HepG2 (cell line): ENCODE measurements at regions not wholly inside any gene's neighbourhood (a gene's known extent, or its start where the extent isn't known, plus 50 kb on each side); places are given as distances from the start of the nearest gene placed in this dataset.

Experiments
- ATAC-seq: fragments of 200-7000 bp; cut with Tn5 transposase; 3 replicates; pipeline ENCODE4 v1.9.1; 2020; ENCODE audit warnings: mild to moderate bottlenecking, moderate library complexity
- BruUV-seq: library from RNA; stranded (reverse); fragments of 400-500 nt; replicated peaks from 2 replicates; lab custom pipeline; 2021; lab: Mats Ljungman, UMichigan
- CTCF ChIA-PET: fragments of 300-600 bp; formaldehyde crosslinking; extraction: SDS; loops from one replicate; lab custom pipeline; 2021; ENCODE audit warnings: low total read pairs, inconsistent platforms, low intra/inter-chr PET ratio; lab: Yijun Ruan, JAX
- POLR2A ChIA-PET: fragments of 350-600 bp; sonication (Branson Sonifier 250); formaldehyde crosslinking; loops from one replicate; lab custom pipeline; 2020; ENCODE audit warnings: antibody characterized with exemption, inconsistent platforms; lab: Yijun Ruan, JAX
- DNase-seq: peaks from one replicate; pipeline ENCODE4 v3.0.0-alpha.2; 2015; ENCODE audit warnings: low spot score
- FAIRE-seq: peaks from 3 replicates; lab custom pipeline; 2011; peaks lifted over from hg19 to GRCh38; lab: Jason Lieb, UNC
- H2AFZ ChIP-seq: one replicate; pipeline ENCODE4 v1.6.1; 2011; ENCODE audit warnings: low read length, inconsistent platforms
- H3K27ac ChIP-seq: fragments of 300-600 bp; 3 replicates; pipeline ENCODE4 v1.8.0; 2011; ENCODE audit warnings: mixed run types, mild to moderate bottlenecking, mixed read lengths, low read length, inconsistent platforms; ENCODE audit not compliant: insufficient read depth; ENCODE audit errors: extremely low read length
- H3K27me3 ChIP-seq, 2 experiments: fragments of 200-600 bp in 1 of 2; 2 replicates in 1 of 2; 3 replicates in 1 of 2; pipeline versions ENCODE4 v1.6.0 to v1.8.0; 2011; ENCODE audit warnings: low read length in 2 of 2, mild to moderate bottlenecking in 2 of 2, moderate library complexity in 2 of 2, inconsistent platforms in 1 of 2; ENCODE audit not compliant: insufficient read depth in 2 of 2, control insufficient read depth in 1 of 2
- H3K36me3 ChIP-seq, 2 experiments: fragments of 200-600 bp in 1 of 2; replicated peaks in 1 of 2; 2 replicates in 1 of 2; 3 replicates in 1 of 2; pipeline versions ENCODE4 v1.5.1 to v1.8.0; 2011; ENCODE audit warnings: low read length in 2 of 2, inconsistent platforms in 1 of 2; ENCODE audit not compliant: insufficient read depth in 2 of 2, control insufficient read depth in 1 of 2
- H3K4me1 ChIP-seq: 2 replicates; pipeline ENCODE4 v1.5.1; 2012; ENCODE audit warnings: low read length, inconsistent platforms; ENCODE audit not compliant: insufficient read depth
- H3K4me2 ChIP-seq: 2 replicates; pipeline ENCODE4 v1.6.0; 2011; ENCODE audit warnings: low read depth, low read length, inconsistent platforms
- H3K4me3 ChIP-seq, 3 experiments: fragments of 200-600 bp in 1 of 3; sonication (generic), shearing (Covaris generic) in 1 of 3; replicated peaks in 1 of 3; 2 replicates each; pipeline ENCODE4 v1.5.1; 2011 to 2016; ENCODE audit warnings: low read length in 3 of 3, inconsistent platforms in 2 of 3, low read depth in 2 of 3, mild to moderate bottlenecking in 2 of 3, control low read depth in 1 of 3, mixed read lengths in 1 of 3; ENCODE audit not compliant: insufficient read depth in 1 of 3
- H3K79me2 ChIP-seq: one replicate; pipeline ENCODE4 v1.6.1; 2011; ENCODE audit warnings: low read length, inconsistent platforms; ENCODE audit not compliant: insufficient read depth
- H3K9ac ChIP-seq: 2 replicates; pipeline ENCODE4 v1.6.0; 2011; ENCODE audit warnings: mild to moderate bottlenecking, low read depth, low read length, inconsistent platforms; ENCODE audit not compliant: insufficient read depth
- H3K9me3 ChIP-seq: 2 replicates; pipeline ENCODE4 v1.5.1; 2012; ENCODE audit warnings: mild to moderate bottlenecking, low read length
- H4K20me1 ChIP-seq: 2 replicates; pipeline ENCODE4 v1.6.0; 2011; ENCODE audit warnings: inconsistent platforms, mild to moderate bottlenecking, low read length, moderate library complexity; ENCODE audit not compliant: insufficient read depth
- DMAP1 ChIP-seq: IDR thresholded peaks from 2 replicates; pipeline ENCODE4 v1.6.1; 2016
- MAFF ChIP-seq: IDR thresholded peaks from 2 replicates; pipeline ENCODE4 v1.6.1; 2011; ENCODE audit warnings: low read depth, low read length, improper control_type of control experiment
- MAFK ChIP-seq, 2 experiments: IDR thresholded peaks in 1 of 2; conservative IDR thresholded peaks in 1 of 2; 2 replicates each; pipeline ENCODE4 v1.6.1; 2011; ENCODE audit warnings: improper control_type of control experiment in 2 of 2, low read length in 2 of 2
- MXD4 ChIP-seq: IDR thresholded peaks from 2 replicates; pipeline ENCODE4 v1.6.1; 2016; ENCODE audit warnings: mild to moderate bottlenecking, missing biosample characterization, missing genetic modification reagents
- ZNF12 ChIP-seq: sonication (generic); formaldehyde crosslinking; IDR thresholded peaks from 2 replicates; pipeline ENCODE4 v1.5.0; 2020; ENCODE audit warnings: missing genetic modification reagents
- ZNF225 ChIP-seq: sonication (generic); formaldehyde crosslinking; IDR thresholded peaks from 2 replicates; pipeline ENCODE4 v1.4.0; 2020; ENCODE audit warnings: mild to moderate bottlenecking, missing genetic modification reagents
- ZNF337 ChIP-seq: sonication (generic); formaldehyde crosslinking; IDR thresholded peaks from 2 replicates; pipeline ENCODE4 v1.5.1; 2020; ENCODE audit warnings: missing genetic modification reagents, low read depth, mild to moderate bottlenecking, borderline replicate concordance
- ZNF782 ChIP-seq: sonication (generic); formaldehyde crosslinking; IDR thresholded peaks from 2 replicates; pipeline ENCODE4 v1.4.0; 2020; ENCODE audit warnings: missing genetic modification reagents, mild to moderate bottlenecking, borderline replicate concordance
- in situ Hi-C: cut with HindIII; loops from 2 replicates; pipeline ENCODE4 v1.10.0; 2017; ENCODE audit warnings: low pct_unique_long_range_greater_than_20kb; ENCODE audit not compliant: extremely low pct_ligation_motif_present
- intact Hi-C: fragments of 100-400 bp; cut with micrococcal nuclease; formaldehyde crosslinking; loops from one replicate; pipeline ENCODE4 v1.10.0; 2022; ENCODE audit not compliant: unreplicated experiment

- Histone ChIP-seq H3K27me3 (no peaks in the 10 kb centered on the region), H3K4me1 (peaks cover 37% of the 10 kb centered on the region), H3K9ac (no peak overlapping the region), H3K36me3 (peaks cover 0 to 2% of the 10 kb centered on the region in 2 experiments; a peak in 2 of 5 replicates), H3K9me3 (no peaks in the 10 kb centered on the region), H3K4me2 (no peak overlapping the region), H3K27ac (no peak overlapping the region), H3K79me2 (no peaks in the 10 kb centered on the region), H3K4me3 (no peak overlapping the region), H4K20me1 (no peaks in the 10 kb centered on the region), H2AFZ (no peak overlapping the region)
- intact Hi-C loops, result no loop called here
- ATAC-seq, result no peak
- no TSS peak for BruUV-seq
- DNase-seq, result no peak
- FAIRE-seq, result no peak
- TF ChIP-seq ZNF782 (CRISPR knock-in tag) (no peak), MXD4 (CRISPR knock-in tag) (no peak), DMAP1 (CRISPR knock-in tag) (no peak), ZNF337 (CRISPR knock-in tag) (no peak), MAFK (conservative IDR thresholded peaks at IDR 0.05 in 1 of 2, IDR thresholded peaks at IDR 0.05 in 1 of 2; ENCODE audit: low read length in 2 of 2) (peak; percentile 85 to 87), MAFF (peak; percentile 83)
- CTCF ChIA-PET, result no interaction called here
- in situ Hi-C loops, result no loop called here
- POLR2A ChIA-PET, result no interaction called here
These were observed 124.0 kb upstream of the PMFBP1 start for GRCh38 chr16:72295914-72296313.

GRCh38 chr16:72291531-72291981 is 119.6 kb upstream of the PMFBP1 start:
- Histone ChIP-seq H3K27ac (no peak overlapping the region), H3K4me3 (no peak overlapping the region), H3K9ac (no peak overlapping the region), H3K36me3 (peaks cover 0 to 2% of the 10 kb centered on the region in 2 experiments; a peak in 2 of 5 replicates), H4K20me1 (no peaks in the 10 kb centered on the region), H3K4me2 (no peak overlapping the region), H3K79me2 (no peaks in the 10 kb centered on the region), H3K4me1 (peaks cover 10% of the 10 kb centered on the region; the same call in 1 of the 2 replicates), H3K27me3 (no peaks in the 10 kb centered on the region), H3K9me3 (no peaks in the 10 kb centered on the region), H2AFZ (no peak overlapping the region)
- BruUV-seq, result no TSS peak
- FAIRE-seq (no peak), DNase-seq (peak; percentile 28), ATAC-seq (no peak)
- in situ Hi-C loops (no loop called here), intact Hi-C loops (no loop called here)
- ChIA-PET POLR2A (no interaction called here), CTCF (no interaction called here)
- TF ChIP-seq ZNF225 (CRISPR knock-in tag) (no peak), ZNF12 (CRISPR knock-in tag) (peak; percentile 82)
